ENCODE measurements at regions not wholly inside any gene's neighbourhood (a gene's known extent, or its start where the extent isn't known, plus 50 kb on each side); places are given as distances from the start of the nearest gene placed in this dataset.

- Histone ChIP-seq H3K27ac (ENCODE audit: low read depth in 2 of 2, low read length in 1 of 2) (no peak overlapping the region), H3K4me1 (ENCODE audit: control insufficient read depth in 2 of 2, insufficient read depth in 2 of 2, low read length in 1 of 2) (no peaks in the 10 kb centered on the region), H3K4me3 (ENCODE audit: low read depth in 1 of 2, low read length in 2 of 2) (no peak overlapping the region), H3K27me3 (ENCODE audit: control insufficient read depth in 1 of 2, insufficient read depth in 2 of 2, low read length in 2 of 2) (no peaks in the 10 kb centered on the region), H3K36me3 (ENCODE audit: control insufficient read depth in 2 of 2, insufficient read depth in 2 of 2, low read length in 1 of 2) (no peaks in the 10 kb centered on the region), H3K9me3 (ENCODE audit: control insufficient read depth in 2 of 2, insufficient read depth in 1 of 2, low read depth in 1 of 2, low read length in 1 of 2) (no peaks in the 10 kb centered on the region)
- 81% methylated on average over 7 of the region's 7 CpGs for WGBS, 2 donors
These were observed 402.1 kb downstream of the DIRAS2 start for GRCh38 chr9:90240541-90240940.

DNA sequence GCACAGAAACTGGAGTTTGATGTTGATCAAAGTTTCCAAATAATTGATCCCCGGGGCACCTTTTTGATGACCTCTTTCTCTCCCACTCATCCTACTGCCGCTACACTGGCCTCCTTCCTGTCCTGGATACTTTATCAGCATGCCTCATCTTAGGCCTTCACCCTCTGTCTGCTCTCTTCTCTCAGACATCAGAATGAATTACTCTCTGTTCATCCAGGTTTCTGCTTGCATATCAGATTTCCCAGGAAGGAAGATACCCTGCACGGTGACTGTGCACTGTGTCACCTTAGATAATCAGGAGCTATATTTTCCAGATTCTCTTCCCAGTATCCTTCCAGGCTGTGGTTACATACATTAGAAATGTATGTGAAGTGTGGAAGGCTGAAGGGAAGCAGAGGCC lies 397.0 kb downstream of the DIRAS2 start:
- no peaks in the 10 kb centered on the region for H3K27me3 ChIP-seq (ENCODE audit: control insufficient read depth in 1 of 2, insufficient read depth in 2 of 2, low read length in 2 of 2)
- no peaks in the 10 kb centered on the region for H3K9me3 ChIP-seq (ENCODE audit: control insufficient read depth in 2 of 2, insufficient read depth in 1 of 2, low read depth in 1 of 2, low read length in 1 of 2)
- no peaks in the 10 kb centered on the region for H3K4me1 ChIP-seq (ENCODE audit: control insufficient read depth in 2 of 2, insufficient read depth in 2 of 2, low read length in 1 of 2)
- H3K4me3 ChIP-seq (ENCODE audit: low read depth in 1 of 2, low read length in 2 of 2) = no peak overlapping the region
- WGBS, 2 donors = 65 to 75% methylated on average over 3 of the region's 3 CpGs
- no peaks in the 10 kb centered on the region for H3K36me3 ChIP-seq (ENCODE audit: control insufficient read depth in 2 of 2, insufficient read depth in 2 of 2, low read length in 1 of 2)
- H3K27ac ChIP-seq (ENCODE audit: low read depth in 2 of 2, low read length in 1 of 2) = no peak overlapping the region

- Histone ChIP-seq H3K9me3 (ENCODE audit: control insufficient read depth in 2 of 2, insufficient read depth in 1 of 2, low read depth in 1 of 2, low read length in 1 of 2) (no peaks in the 10 kb centered on the region), H3K4me1 (ENCODE audit: control insufficient read depth in 2 of 2, insufficient read depth in 2 of 2, low read length in 1 of 2) (no peaks in the 10 kb centered on the region), H3K27me3 (ENCODE audit: control insufficient read depth in 1 of 2, insufficient read depth in 2 of 2, low read length in 2 of 2) (no peaks in the 10 kb centered on the region), H3K4me3 (ENCODE audit: low read depth in 1 of 2, low read length in 2 of 2) (no peak overlapping the region), H3K27ac (ENCODE audit: low read depth in 2 of 2, low read length in 1 of 2) (no peak overlapping the region), H3K36me3 (ENCODE audit: control insufficient read depth in 2 of 2, insufficient read depth in 2 of 2, low read length in 1 of 2) (no peaks in the 10 kb centered on the region)
These were observed 393.5 kb downstream of the DIRAS2 start for GRCh38 chr9:90249094-90249493.

- no peak overlapping the region for H3K27ac ChIP-seq (ENCODE audit: low read depth in 2 of 2, low read length in 1 of 2)
- no peaks in the 10 kb centered on the region for H3K9me3 ChIP-seq (ENCODE audit: control insufficient read depth in 2 of 2, insufficient read depth in 1 of 2, low read depth in 1 of 2, low read length in 1 of 2)
- H3K27me3 ChIP-seq (ENCODE audit: control insufficient read depth in 1 of 2, insufficient read depth in 2 of 2, low read length in 2 of 2) = no peaks in the 10 kb centered on the region
- H3K4me1 ChIP-seq (ENCODE audit: control insufficient read depth in 2 of 2, insufficient read depth in 2 of 2, low read length in 1 of 2) = no peaks in the 10 kb centered on the region
- no peaks in the 10 kb centered on the region for H3K36me3 ChIP-seq (ENCODE audit: control insufficient read depth in 2 of 2, insufficient read depth in 2 of 2, low read length in 1 of 2)
- no peak overlapping the region for H3K4me3 ChIP-seq (ENCODE audit: low read depth in 1 of 2, low read length in 2 of 2)
These were observed 391.3 kb downstream of the DIRAS2 start for GRCh38 chr9:90251316-90251715.

DNA sequence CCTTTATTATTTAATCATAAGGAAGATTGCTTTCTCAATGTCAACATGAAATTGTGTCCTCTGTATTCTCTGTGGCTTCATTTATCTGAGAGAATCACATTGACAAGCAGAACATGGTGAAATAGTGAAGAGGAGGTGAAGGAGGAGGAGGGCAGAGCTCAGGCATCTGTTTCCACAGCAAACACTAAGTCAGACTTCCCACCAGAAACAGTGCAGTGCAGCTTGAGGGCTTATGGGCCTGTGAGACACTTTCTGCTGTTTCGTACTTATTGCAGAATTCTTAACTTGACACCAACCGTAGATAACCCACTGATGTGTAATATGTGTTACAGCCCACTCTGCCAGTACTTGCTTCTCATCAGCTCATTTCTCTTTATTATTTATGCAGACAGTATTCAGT lies 386.3 kb downstream of the DIRAS2 start:
- H3K36me3 ChIP-seq (ENCODE audit: control insufficient read depth in 2 of 2, insufficient read depth in 2 of 2, low read length in 1 of 2) = no peaks in the 10 kb centered on the region
- H3K27me3 ChIP-seq (ENCODE audit: control insufficient read depth in 1 of 2, insufficient read depth in 2 of 2, low read length in 2 of 2) = peaks cover 0 to 2% of the 10 kb centered on the region in 2 donors
- H3K4me1 ChIP-seq (ENCODE audit: control insufficient read depth in 2 of 2, insufficient read depth in 2 of 2, low read length in 1 of 2) = no peaks in the 10 kb centered on the region
- WGBS, 2 donors = 54 to 67% methylated on average over 2 of the region's 2 CpGs
- peaks cover 0 to 6% of the 10 kb centered on the region in 2 donors for H3K9me3 ChIP-seq (ENCODE audit: control insufficient read depth in 2 of 2, insufficient read depth in 1 of 2, low read depth in 1 of 2, low read length in 1 of 2)
- H3K4me3 ChIP-seq (ENCODE audit: low read depth in 1 of 2, low read length in 2 of 2) = no peak overlapping the region
- no peak overlapping the region for H3K27ac ChIP-seq (ENCODE audit: low read depth in 2 of 2, low read length in 1 of 2)

DNA sequence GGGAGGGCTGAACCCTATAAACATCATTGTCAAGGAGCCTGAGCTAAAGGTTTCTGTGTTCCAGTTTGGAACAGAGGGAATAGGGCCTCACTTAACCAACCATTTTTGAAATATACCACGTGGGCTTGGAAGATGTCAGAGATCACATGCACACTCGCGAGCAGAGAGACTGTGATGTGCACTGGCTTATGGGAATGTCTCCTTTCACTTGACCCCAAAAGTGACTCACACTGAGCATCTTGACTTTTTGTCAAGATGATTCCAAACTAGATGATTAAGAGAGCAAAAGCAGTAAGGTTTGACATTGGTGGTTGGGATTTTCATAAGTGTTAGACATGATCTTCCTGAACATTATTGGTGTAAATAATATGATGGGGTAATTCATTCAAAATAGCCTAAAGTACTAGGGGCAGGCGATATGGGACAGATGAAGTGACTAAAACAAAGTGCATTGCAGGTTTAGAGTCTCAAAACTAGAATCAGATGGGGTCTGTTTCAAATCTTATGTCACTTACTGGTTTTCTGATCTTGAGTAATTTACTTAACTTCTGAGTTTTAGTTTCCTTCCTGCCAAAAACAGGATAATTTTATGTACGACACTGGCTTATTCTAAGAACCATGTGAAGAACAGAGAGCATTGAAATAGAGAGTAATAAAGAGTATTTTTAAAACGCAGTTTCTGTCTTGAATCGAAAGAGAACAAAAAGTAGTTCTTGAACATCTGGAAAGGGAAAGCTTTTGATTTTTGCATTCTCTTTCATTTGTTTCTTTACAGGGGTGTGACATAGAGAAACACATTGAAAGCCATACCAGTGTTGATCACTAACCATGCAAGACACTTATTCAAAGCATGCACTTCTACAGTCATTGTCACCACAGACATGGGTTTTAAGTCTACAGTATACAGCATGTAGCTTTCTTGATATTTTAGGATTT lies 383.0 kb downstream of the DIRAS2 start:
- H3K4me1 ChIP-seq (ENCODE audit: control insufficient read depth in 2 of 2, insufficient read depth in 2 of 2, low read length in 1 of 2) = no peaks in the 10 kb centered on the region
- peaks cover 3 to 9% of the 10 kb centered on the region in 2 donors for H3K9me3 ChIP-seq (ENCODE audit: control insufficient read depth in 2 of 2, insufficient read depth in 1 of 2, low read depth in 1 of 2, low read length in 1 of 2)
- H3K27ac ChIP-seq (ENCODE audit: low read depth in 2 of 2, low read length in 1 of 2) = no peak overlapping the region
- no peak overlapping the region for H3K4me3 ChIP-seq (ENCODE audit: low read depth in 1 of 2, low read length in 2 of 2)
- H3K27me3 ChIP-seq (ENCODE audit: control insufficient read depth in 1 of 2, insufficient read depth in 2 of 2, low read length in 2 of 2) = peaks cover 0 to 2% of the 10 kb centered on the region in 2 donors
- 74 to 75% methylated on average over 7 of the region's 7 CpGs for WGBS, 2 donors
- H3K36me3 ChIP-seq (ENCODE audit: control insufficient read depth in 2 of 2, insufficient read depth in 2 of 2, low read length in 1 of 2) = no peaks in the 10 kb centered on the region

DNA sequence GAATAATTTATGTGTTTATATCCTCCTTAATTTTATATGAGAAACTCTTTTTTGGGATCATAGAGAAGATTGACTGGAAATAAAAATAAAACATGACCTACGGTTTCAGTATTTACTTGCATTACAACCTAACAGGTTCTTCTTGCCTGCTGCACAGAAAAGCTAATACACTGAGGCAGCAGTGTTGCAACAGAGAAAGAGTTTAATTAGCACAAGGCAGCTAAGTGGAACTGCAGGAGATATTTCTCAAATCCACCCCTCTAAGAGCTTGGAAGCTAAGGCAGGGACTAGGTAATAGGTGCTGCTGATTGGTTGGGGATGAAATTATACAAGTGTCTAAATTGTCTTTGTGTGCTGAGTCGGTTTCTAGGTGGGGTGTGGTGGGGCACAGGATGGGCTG lies 380.9 kb downstream of the DIRAS2 start:
- Histone ChIP-seq H3K27ac (ENCODE audit: low read depth in 2 of 2, low read length in 1 of 2) (no peak overlapping the region), H3K27me3 (ENCODE audit: control insufficient read depth in 1 of 2, insufficient read depth in 2 of 2, low read length in 2 of 2) (peaks cover 0 to 2% of the 10 kb centered on the region in 2 donors), H3K9me3 (ENCODE audit: control insufficient read depth in 2 of 2, insufficient read depth in 1 of 2, low read depth in 1 of 2, low read length in 1 of 2) (peaks cover 3 to 9% of the 10 kb centered on the region in 2 donors), H3K36me3 (ENCODE audit: control insufficient read depth in 2 of 2, insufficient read depth in 2 of 2, low read length in 1 of 2) (no peaks in the 10 kb centered on the region), H3K4me3 (ENCODE audit: low read depth in 1 of 2, low read length in 2 of 2) (no peak overlapping the region), H3K4me1 (ENCODE audit: control insufficient read depth in 2 of 2, insufficient read depth in 2 of 2, low read length in 1 of 2) (no peaks in the 10 kb centered on the region)
- 75 to 79% methylated on average over 2 of the region's 2 CpGs for WGBS, 2 donors

DNA sequence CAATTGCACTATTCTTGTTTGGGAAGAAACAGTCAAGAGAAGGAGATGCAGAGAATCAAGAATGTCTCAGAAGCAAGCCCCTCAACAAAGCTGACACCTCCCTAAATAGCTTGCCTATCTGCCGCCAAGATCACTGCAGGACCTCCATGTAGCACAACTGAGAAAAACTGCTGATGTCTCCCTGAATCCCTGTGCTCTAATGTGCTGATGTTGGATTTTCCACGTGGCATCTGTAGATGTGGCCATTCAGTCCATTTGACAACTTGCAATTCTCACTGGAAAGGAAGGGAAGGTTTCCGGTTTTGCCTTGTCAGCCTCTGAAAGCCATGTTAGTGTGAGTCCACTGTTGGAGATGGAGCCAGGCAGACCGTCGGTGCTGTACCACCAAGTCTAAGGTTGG lies 374.0 kb downstream of the DIRAS2 start:
- no peaks in the 10 kb centered on the region for H3K36me3 ChIP-seq (ENCODE audit: control insufficient read depth in 2 of 2, insufficient read depth in 2 of 2, low read length in 1 of 2)
- WGBS, 2 donors = 64 to 86% methylated on average over 5 of the region's 5 CpGs
- no peak overlapping the region for H3K27ac ChIP-seq (ENCODE audit: low read depth in 2 of 2, low read length in 1 of 2)
- no peak overlapping the region for H3K4me3 ChIP-seq (ENCODE audit: low read depth in 1 of 2, low read length in 2 of 2)
- no peaks in the 10 kb centered on the region for H3K9me3 ChIP-seq (ENCODE audit: control insufficient read depth in 2 of 2, insufficient read depth in 1 of 2, low read depth in 1 of 2, low read length in 1 of 2)
- no peaks in the 10 kb centered on the region for H3K27me3 ChIP-seq (ENCODE audit: control insufficient read depth in 1 of 2, insufficient read depth in 2 of 2, low read length in 2 of 2)
- H3K4me1 ChIP-seq (ENCODE audit: control insufficient read depth in 2 of 2, insufficient read depth in 2 of 2, low read length in 1 of 2) = no peaks in the 10 kb centered on the region

DNA sequence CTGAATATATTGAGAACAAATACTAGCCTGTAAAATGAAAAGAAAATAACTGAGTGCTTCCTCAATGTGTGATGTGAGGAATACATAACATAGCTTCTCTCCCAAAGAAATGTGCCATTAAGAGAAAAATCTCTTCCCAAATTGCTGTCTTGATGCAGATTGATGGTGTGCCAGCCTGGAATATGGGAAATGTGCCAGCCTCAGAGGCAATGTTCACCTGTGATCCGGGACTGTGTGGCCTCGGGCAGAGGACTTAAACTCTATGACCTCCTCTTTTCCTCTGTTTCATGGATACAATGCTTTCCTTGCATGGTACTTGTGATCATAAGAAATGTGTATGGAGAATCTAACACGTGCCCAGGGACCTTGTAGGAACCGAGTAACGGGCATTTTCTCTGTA lies 370.9 kb downstream of the DIRAS2 start:
- Histone ChIP-seq H3K4me1 (ENCODE audit: control insufficient read depth in 2 of 2, insufficient read depth in 2 of 2, low read length in 1 of 2) (no peaks in the 10 kb centered on the region), H3K27ac (ENCODE audit: low read depth in 2 of 2, low read length in 1 of 2) (no peak overlapping the region), H3K9me3 (ENCODE audit: control insufficient read depth in 2 of 2, insufficient read depth in 1 of 2, low read depth in 1 of 2, low read length in 1 of 2) (peaks cover 0 to 2% of the 10 kb centered on the region in 2 donors), H3K27me3 (ENCODE audit: control insufficient read depth in 1 of 2, insufficient read depth in 2 of 2, low read length in 2 of 2) (no peaks in the 10 kb centered on the region), H3K36me3 (ENCODE audit: control insufficient read depth in 2 of 2, insufficient read depth in 2 of 2, low read length in 1 of 2) (no peaks in the 10 kb centered on the region), H3K4me3 (ENCODE audit: low read depth in 1 of 2, low read length in 2 of 2) (no peak overlapping the region)
- WGBS, 2 donors = 35 to 46% methylated on average over 5 of the region's 5 CpGs

GRCh38 chr9:90274725-90275124 lies 367.9 kb downstream of the DIRAS2 start:
- WGBS, 2 donors = 80 to 83% methylated on average over 4 of the region's 4 CpGs
- Histone ChIP-seq H3K27ac (ENCODE audit: low read depth in 2 of 2, low read length in 1 of 2) (no peak overlapping the region), H3K36me3 (ENCODE audit: control insufficient read depth in 2 of 2, insufficient read depth in 2 of 2, low read length in 1 of 2) (no peaks in the 10 kb centered on the region), H3K27me3 (ENCODE audit: control insufficient read depth in 1 of 2, insufficient read depth in 2 of 2, low read length in 2 of 2) (no peaks in the 10 kb centered on the region), H3K4me1 (ENCODE audit: control insufficient read depth in 2 of 2, insufficient read depth in 2 of 2, low read length in 1 of 2) (no peaks in the 10 kb centered on the region), H3K9me3 (ENCODE audit: control insufficient read depth in 2 of 2, insufficient read depth in 1 of 2, low read depth in 1 of 2, low read length in 1 of 2) (peaks cover 0 to 2% of the 10 kb centered on the region in 2 donors), H3K4me3 (ENCODE audit: low read depth in 1 of 2, low read length in 2 of 2) (no peak overlapping the region)
